Heart right ventricle (tissue), 16 donors: ENCODE measurements at regions not wholly inside any gene's neighbourhood (a gene's known extent, or its start where the extent isn't known, plus 50 kb on each side); places are given as distances from the start of the nearest gene placed in this dataset.

Experiments used
- ATAC-seq, 8 donors: fragments of 200-7000 bp; cut with Tn5 transposase; one replicate each; pipeline ENCODE4 v1.9.1; 2020; ENCODE audit warnings: mild to moderate bottlenecking in 8 of 8, moderate library complexity in 8 of 8, moderate number of reproducible peaks in 1 of 8
- DNase-seq, 2 donors: peaks; one replicate each; pipeline ENCODE4 v3.0.0-alpha.2; 2020
- H3K27ac ChIP-seq, 10 donors: fragments of 200-600 bp; sonication (generic) in 2 of 10; one replicate each; pipeline versions ENCODE4 v1.5.0 to v1.8.0; 2020 to 2022; ENCODE audit warnings: mild to moderate bottlenecking in 3 of 10
- H3K27me3 ChIP-seq, 7 donors: fragments of 200-600 bp; one replicate each; pipeline ENCODE4 v1.8.0; 2021 to 2022; ENCODE audit warnings: mild to moderate bottlenecking in 2 of 7
- H3K36me3 ChIP-seq, 9 donors: fragments of 200-600 bp; sonication (generic) in 1 of 9; one replicate each; pipeline versions ENCODE4 v1.5.0 to v1.8.0; 2020 to 2022; ENCODE audit warnings: mild to moderate bottlenecking in 2 of 9
- H3K4me1 ChIP-seq, 9 donors: fragments of 200-600 bp; sonication (generic) in 1 of 9; one replicate each; pipeline versions ENCODE4 v1.5.0 to v1.8.0; 2020 to 2022; ENCODE audit warnings: mild to moderate bottlenecking in 4 of 9
- H3K4me3 ChIP-seq, 10 donors: fragments of 200-600 bp; sonication (generic) in 2 of 10; one replicate each; pipeline versions ENCODE4 v1.5.0 to v1.8.0; 2020 to 2022; ENCODE audit warnings: mild to moderate bottlenecking in 7 of 10, moderate library complexity in 2 of 10
- H3K9me3 ChIP-seq, 11 donors: fragments of 200-600 bp in 10 of 11; sonication (generic) in 2 of 11; one replicate each; pipeline versions ENCODE4 v1.5.0 to v1.8.0; 2013 to 2022; ENCODE audit warnings: mild to moderate bottlenecking in 2 of 11, control low read depth in 1 of 11, moderate library complexity in 1 of 11
- WGBS, 2 donors: extraction: QIAGEN DNeasy Blood & Tissue Kit; methylation state at CpG; one replicate each; pipeline ENCODE4 v1.1.7; 2013; ENCODE audit warnings: inconsistent platforms in 1 of 2; 5-methylcytosine and 5-hydroxymethylcytosine counted together
- intact Hi-C, 10 donors: fragments of 100-400 bp; cut with DNase I; formaldehyde crosslinking; loops; one replicate each; pipeline versions ENCODE4 v1.11.1 to v1.14.2; 2022
- TF ChIP-seq, protein P1 (sequence below), 9 donors: fragments of 200-600 bp; sonication (generic) in 2 of 9; IDR thresholded peaks; one replicate each; pipeline versions ENCODE4 v1.5.0 to v1.8.0; 2021 to 2022; ENCODE audit warnings: antibody characterized with exemption in 9 of 9, mild to moderate bottlenecking in 5 of 9, moderate library complexity in 1 of 9
- donor health status: Arrhythmogenic right ventricular cardiomyopathy.
- donor health status: ischemic (EF 13 %, LVEDD 7.1; RV severe dilation, severe dysfunction).
- donor health status: healthy with polysubstance abuse.
- donor health status: DM: no; HTN: yes; CAD: no.
- donor health status: DM: no; HTN: no; CAD: no.
- donor health status: ischemic (EF 25% LVEDD 6.9; RV normal size, moderate dysfunction).
- donor health status: ischemic (EF 25% LVEDD 5.7; RV mildly dilated, moderate dysfunction).
- donor health status: healthy.
- donor health status: DM: yes; HTN: yes; CAD: no.
- donor health status: Ischemic cardiomyopathy.
- donor health status: ischemic (EF 35%, LVEDD 5.7; RV mildly dilated, moderate dysfunction).
- donor health status: nonischemic (EF 11% LVEDD 7.7; RV severe dilation, severe dysfunction).
- donor health status: DM: yes; HTN: yes; CAD: no.
- donor health status: PGD.
- donor health status: ischemic (EF 29% LVEDD 5.4; RV normal size, mild dysfunction).
- donor health status: nonischemic (EF 23%, LVEDD 6.1; RV moderate dilation, normal function).

DNA sequence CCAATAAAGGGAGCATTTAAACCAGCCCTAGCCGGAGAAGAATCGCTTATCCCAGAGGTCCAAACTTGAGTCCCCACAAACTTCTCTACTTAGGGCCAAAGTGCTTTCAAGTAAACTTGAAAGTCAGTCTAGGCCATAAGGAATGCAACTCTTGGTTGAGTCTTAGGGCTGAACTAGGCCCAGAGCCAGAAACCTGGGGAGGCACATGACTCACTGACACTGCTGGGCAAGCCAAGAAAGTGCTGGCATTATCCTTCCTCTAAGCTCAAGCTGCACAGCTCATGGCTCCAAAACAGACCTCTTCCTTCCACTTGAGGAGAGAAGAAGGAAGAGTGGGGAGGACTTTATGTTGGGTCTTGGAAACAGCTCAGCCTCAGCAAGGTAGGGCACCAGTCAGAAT, 1257.3 kb upstream of the DIAPH2 start:
- 92 to 94% methylated on average over 2 of the region's 2 CpGs for WGBS, 2 donors
- peaks cover 0 to 13% (median 0%) of the 10 kb centered on the region in 11 donors for H3K9me3 ChIP-seq
- intact Hi-C loops = no loop called here

DNA sequence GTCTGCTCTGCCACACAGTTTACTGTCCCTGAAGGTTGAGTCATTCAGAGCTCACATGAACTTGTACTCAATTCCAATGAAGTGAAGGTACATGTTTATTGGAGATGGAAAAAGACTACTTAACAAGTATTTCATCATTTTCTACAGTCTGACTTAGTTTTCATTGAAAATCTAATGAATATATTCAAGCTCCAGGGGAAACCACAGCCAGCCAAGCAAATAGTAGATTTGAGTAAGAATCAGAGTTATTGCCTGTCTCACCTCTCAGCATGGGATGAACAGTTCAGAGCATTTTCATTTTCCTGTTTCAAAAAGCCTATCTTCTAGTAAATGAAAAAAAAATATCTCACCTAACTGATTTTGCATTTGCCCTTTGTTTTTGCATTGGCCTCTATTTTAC, 1249.4 kb upstream of the DIAPH2 start:
- H3K27me3 ChIP-seq = no peaks in the 10 kb centered on the region
- H3K4me3 ChIP-seq = no peak overlapping the region
- TF ChIP-seq, protein P1, sequence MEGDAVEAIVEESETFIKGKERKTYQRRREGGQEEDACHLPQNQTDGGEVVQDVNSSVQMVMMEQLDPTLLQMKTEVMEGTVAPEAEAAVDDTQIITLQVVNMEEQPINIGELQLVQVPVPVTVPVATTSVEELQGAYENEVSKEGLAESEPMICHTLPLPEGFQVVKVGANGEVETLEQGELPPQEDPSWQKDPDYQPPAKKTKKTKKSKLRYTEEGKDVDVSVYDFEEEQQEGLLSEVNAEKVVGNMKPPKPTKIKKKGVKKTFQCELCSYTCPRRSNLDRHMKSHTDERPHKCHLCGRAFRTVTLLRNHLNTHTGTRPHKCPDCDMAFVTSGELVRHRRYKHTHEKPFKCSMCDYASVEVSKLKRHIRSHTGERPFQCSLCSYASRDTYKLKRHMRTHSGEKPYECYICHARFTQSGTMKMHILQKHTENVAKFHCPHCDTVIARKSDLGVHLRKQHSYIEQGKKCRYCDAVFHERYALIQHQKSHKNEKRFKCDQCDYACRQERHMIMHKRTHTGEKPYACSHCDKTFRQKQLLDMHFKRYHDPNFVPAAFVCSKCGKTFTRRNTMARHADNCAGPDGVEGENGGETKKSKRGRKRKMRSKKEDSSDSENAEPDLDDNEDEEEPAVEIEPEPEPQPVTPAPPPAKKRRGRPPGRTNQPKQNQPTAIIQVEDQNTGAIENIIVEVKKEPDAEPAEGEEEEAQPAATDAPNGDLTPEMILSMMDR (IDR thresholded peaks at IDR 0.05) = no peak
- ATAC-seq (no peak), DNase-seq (no peak)
- H3K27ac ChIP-seq = no peak overlapping the region
- H3K36me3 ChIP-seq = no peaks in the 10 kb centered on the region
- H3K9me3 ChIP-seq = peaks cover 0 to 7% (median 0%) of the 10 kb centered on the region in 11 donors
- intact Hi-C loops = no loop called here
- no peaks in the 10 kb centered on the region for H3K4me1 ChIP-seq

More for the DNA sequence above, 1257.3 kb upstream of the DIAPH2 start:
- H3K36me3 ChIP-seq = no peaks in the 10 kb centered on the region
- H3K4me3 ChIP-seq = no peak overlapping the region
- TF ChIP-seq, protein P1 (IDR thresholded peaks at IDR 0.05) = no peak
- no peak for DNase-seq
- H3K4me1 ChIP-seq = no peaks in the 10 kb centered on the region
- no peaks in the 10 kb centered on the region for H3K27me3 ChIP-seq
- no peak for ATAC-seq
- no peak overlapping the region for H3K27ac ChIP-seq

DNA sequence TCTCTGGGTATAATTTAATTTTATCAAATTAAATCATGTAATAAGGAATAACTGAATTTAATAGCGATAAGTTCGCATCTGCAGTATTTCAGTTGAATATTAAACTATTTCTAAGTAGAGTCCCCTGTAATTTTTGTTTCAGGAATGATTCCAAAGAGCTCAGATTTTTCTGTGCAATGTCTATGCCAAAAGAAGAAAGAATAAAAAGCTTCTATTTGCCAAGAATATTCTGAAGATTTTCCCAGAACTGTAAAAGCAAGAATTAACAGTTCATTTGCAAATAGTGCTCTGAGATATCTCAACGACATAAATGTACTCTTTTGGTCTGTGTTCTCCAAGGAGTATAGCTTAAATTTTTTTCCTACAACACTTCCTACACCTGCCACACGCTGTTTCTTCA, 1242.8 kb upstream of the DIAPH2 start:
- Histone ChIP-seq H3K27ac (no peak overlapping the region), H3K27me3 (no peaks in the 10 kb centered on the region), H3K9me3 (peaks cover 0 to 13% (median 0%) of the 10 kb centered on the region in 11 donors), H3K36me3 (no peaks in the 10 kb centered on the region), H3K4me1 (no peaks in the 10 kb centered on the region), H3K4me3 (no peak overlapping the region)
- WGBS, 2 donors = 36 to 45% methylated on average over 4 of the region's 4 CpGs
- intact Hi-C loops = no loop called here
- DNase-seq (no peak), ATAC-seq (no peak)
- TF ChIP-seq, protein P1 (IDR thresholded peaks at IDR 0.05) = no peak

DNA sequence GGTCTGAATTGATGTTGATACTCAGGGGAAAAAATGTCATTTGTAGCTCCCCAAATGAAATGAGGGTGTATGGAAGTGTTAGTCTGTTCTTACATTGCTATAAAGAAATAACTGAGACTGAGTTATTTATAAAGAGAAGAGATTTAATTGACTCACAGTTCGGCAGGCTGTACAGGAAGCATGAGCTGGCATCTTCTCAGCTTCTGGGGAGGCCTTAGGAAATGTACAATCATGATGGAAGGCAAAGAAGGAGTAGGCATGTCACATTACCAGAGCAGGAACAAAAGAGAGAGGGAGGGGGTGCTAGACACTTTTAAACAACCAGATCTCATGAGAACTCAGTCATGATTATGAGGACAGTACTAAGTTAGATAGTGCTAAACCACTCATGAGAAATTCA, 1199.9 kb upstream of the DIAPH2 start:
- H3K27ac ChIP-seq = no peak overlapping the region
- TF ChIP-seq, protein P1 (IDR thresholded peaks at IDR 0.05) = no peak
- H3K4me1 ChIP-seq = no peaks in the 10 kb centered on the region
- 41 to 47% methylated on average over 1 of the region's 1 CpG for WGBS, 2 donors
- ATAC-seq (no peak), DNase-seq (no peak)
- intact Hi-C loops = no loop called here
- no peaks in the 10 kb centered on the region for H3K9me3 ChIP-seq
- no peak overlapping the region for H3K4me3 ChIP-seq
- H3K27me3 ChIP-seq = no peaks in the 10 kb centered on the region
- no peaks in the 10 kb centered on the region for H3K36me3 ChIP-seq

DNA sequence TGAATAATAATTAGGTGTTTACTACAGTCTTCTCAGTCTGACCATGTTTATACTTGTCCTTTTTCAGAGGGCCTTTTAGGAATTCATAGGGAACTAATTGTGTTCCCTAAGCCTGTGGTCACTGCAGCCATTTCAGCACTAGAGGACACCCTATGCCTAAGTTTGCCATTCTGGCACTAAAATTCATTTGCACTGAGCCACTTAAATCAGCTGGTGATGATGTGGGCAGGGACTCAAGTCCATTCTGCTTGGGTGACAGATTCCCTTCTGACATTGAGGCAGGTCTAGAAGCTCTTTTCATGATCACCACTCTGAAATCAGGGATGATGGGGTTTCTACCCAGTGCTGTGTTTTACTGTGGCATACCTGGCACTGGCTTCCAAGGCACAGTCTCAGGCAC, 1178.9 kb upstream of the DIAPH2 start:
- intact Hi-C loops = no loop called here
- Histone ChIP-seq H3K27me3 (no peaks in the 10 kb centered on the region), H3K4me3 (no peak overlapping the region), H3K9me3 (peaks cover 0 to 9% (median 0%) of the 10 kb centered on the region in 11 donors), H3K27ac (no peak overlapping the region), H3K36me3 (no peaks in the 10 kb centered on the region), H3K4me1 (no peaks in the 10 kb centered on the region)
- TF ChIP-seq, protein P1 (IDR thresholded peaks at IDR 0.05) = no peak
- DNase-seq (no peak), ATAC-seq (no peak)
